ENCODE measurements at regions not wholly inside any gene's neighbourhood (a gene's known extent, or its start where the extent isn't known, plus 50 kb on each side); places are given as distances from the start of the nearest gene placed in this dataset.

DNA sequence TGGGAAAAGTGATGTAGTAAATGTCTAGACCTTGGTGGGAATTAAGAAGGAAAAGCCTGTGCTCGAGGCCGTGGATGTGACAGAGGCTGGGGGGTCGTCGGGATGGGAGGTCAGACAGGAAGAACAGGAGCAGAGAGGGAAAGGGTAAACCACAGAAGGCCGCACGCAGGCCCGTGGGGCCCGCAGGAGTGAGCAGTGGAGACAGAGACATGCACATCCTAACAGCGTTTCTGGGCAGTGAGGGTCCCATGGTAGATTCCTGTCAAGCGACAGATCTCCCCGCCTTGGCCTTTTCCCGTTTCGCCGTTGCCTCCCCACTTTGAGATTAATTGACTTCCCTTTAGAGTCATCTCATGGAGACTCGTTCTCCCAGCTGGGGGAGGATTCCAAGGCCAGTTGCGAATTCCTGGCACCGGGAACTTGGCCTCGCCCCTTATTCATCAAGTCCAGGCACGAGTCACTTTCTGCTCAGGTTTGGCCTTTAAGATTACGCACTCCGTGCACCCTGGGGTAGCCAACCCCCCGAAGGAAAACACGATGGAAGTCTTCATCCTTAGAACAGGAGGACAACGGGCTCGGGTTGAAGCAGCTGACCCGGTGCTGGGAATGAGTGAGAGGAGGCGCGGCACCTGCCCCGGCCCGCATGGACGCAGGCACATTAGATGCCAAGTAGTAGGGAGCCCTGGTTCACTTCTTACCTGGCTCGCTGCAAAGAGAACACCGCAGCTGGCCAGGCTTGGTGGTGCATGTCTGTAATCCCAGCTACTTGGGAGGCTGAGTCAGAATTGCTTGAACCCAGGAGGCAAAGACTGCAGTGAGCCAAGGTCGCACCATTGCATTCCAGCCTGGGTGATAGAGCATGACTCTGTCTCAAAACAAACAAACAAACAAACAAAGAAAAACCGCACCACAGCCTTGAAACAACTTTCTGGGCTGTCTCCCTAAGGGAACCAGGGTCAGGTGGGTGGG is 315.2 kb upstream of the SHH start:
- no peak for DNase-seq (ENCODE audit: low read depth in 2 of 2)

GRCh38 chr7:156125841-156126730 is 313.8 kb upstream of the SHH start:
- DNase-seq (ENCODE audit: low read depth in 2 of 2) = no peak

DNA sequence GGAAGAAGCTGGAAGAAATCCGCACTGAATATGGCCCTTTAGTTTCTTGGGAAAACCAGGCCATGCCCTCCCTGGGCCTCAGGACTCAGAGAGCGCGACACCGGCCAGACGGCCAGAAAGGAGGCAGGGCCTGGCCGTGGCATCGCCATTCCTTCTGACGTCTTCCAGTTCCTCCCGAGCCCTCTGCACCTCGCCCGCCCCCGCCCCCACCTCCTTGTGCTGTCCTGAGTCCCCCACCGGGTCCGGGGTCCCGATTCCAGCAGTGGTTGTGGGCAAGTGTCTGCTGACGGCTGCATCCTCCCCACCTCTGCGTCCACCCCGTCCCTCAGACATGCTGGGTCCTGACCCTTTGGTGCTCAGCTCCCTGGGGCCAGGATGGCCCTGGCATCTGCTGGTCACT is 312.1 kb upstream of the SHH start:
- no peak for DNase-seq (ENCODE audit: low read depth in 2 of 2)

GRCh38 chr7:156123362-156123761 is 311.1 kb upstream of the SHH start:
- DNase-seq (ENCODE audit: low read depth in 2 of 2) = no peak

DNA sequence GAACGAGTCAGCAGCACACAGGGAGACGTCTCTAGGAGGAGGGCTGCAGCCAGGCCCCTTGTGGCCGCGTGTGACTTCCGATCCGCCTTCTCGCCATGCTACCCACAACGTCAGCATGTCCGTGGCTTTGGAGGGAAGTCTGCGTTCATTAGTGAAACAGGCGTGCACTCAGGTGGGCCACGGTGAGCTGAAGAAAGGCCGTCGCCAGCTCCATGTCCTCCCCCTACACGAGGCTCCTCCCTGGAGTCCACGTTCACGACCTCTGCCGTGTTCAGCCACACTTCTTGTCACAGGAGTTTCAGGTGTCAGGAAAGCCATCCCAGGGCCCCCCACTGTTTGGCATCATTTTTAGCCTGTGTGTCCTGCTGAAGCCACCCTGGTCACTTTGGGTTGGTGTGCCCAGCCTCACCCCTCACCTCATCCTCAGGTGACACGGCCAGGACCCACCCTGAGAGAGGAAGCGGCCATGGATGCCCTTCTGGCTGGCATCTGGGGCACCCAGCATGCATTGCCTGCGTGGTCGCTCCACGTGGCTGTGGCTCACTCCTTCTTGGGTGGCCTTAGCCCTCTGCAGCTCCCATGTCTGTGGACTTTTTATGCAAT is 310.6 kb upstream of the SHH start:
- no peak for DNase-seq (ENCODE audit: low read depth in 2 of 2)

GRCh38 chr7:156121956-156122355 is 309.7 kb upstream of the SHH start:
- no peak for DNase-seq (ENCODE audit: low read depth in 2 of 2)

- DNase-seq (ENCODE audit: low read depth in 2 of 2) = no peak
These were observed 309.2 kb upstream of the SHH start for GRCh38 chr7:156121434-156121833.

GRCh38 chr7:156120552-156120951 is 308.3 kb upstream of the SHH start:
- no peak for DNase-seq (ENCODE audit: low read depth in 2 of 2)

DNA sequence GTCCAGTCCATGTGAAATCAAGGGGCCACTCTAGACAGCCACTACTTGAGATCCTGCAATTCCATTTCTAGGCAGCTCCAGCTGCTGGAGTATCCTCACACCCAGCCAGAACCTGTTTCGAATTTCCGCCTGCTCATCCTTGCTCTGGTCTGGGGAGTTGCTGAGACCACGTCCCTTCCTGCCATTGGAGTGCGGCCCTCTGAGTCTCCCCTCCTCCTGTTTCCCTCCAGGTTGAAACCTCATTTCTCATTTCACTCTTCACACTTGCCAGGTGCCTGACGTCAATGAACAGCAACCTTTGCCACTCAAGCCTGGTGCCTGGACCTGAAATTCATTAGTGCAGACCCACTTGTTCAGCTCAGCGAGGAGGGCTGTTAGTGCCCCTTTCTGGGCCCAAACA is 307.5 kb upstream of the SHH start:
- DNase-seq (ENCODE audit: low read depth in 2 of 2) = no peak

GRCh38 chr7:156118248-156118645 is 306.0 kb upstream of the SHH start:
- no peak for DNase-seq (ENCODE audit: low read depth in 2 of 2)

GRCh38 chr7:156117542-156118247 is 305.4 kb upstream of the SHH start:
- no peak for DNase-seq (ENCODE audit: low read depth in 2 of 2)

DNA sequence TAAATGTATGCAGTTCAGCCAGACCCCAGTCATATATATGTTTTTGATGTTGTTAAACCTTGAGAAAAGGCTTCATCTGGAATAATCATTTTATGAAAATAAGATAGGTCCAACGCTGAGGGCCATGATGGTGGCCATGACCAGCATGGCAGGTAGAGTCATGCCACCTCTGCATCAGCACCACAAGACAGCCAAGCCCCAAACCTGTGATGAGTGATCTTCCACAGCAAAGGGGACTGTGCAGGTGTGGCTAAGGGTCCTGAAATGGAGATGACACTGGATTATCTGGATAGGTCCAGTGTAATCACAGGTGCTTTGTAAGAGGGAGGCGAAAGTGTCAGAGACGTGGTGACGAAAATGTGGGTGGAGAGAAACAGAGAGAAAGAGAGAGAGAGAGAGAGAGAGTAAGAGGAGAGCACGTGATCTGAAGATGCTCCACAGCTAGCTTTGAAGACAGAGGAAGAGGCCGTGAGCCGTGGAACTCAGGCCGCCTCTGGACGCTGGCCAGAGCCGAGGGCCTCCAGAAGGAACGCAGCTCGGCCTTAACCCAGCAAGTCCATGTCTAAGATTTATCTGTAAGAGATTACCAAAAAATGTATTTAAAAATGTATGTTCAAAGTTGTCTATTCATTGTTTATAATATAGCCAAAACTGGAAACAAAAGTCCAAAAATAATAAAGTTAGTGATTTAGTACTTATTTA is 304.4 kb upstream of the SHH start:
- DNase-seq (ENCODE audit: low read depth in 2 of 2) = no peak

GRCh38 chr7:156115582-156115981 is 303.3 kb upstream of the SHH start:
- DNase-seq (ENCODE audit: low read depth in 2 of 2) = no peak

GRCh38 chr7:156113731-156114130 is 301.5 kb upstream of the SHH start:
- DNase-seq (ENCODE audit: low read depth in 2 of 2) = no peak

- no peak for DNase-seq (ENCODE audit: low read depth in 2 of 2)
These were observed 297.7 kb upstream of the SHH start for GRCh38 chr7:156109988-156110387.

GRCh38 chr7:156109076-156109475 is 296.8 kb upstream of the SHH start:
- DNase-seq (ENCODE audit: low read depth in 2 of 2) = no peak

DNA sequence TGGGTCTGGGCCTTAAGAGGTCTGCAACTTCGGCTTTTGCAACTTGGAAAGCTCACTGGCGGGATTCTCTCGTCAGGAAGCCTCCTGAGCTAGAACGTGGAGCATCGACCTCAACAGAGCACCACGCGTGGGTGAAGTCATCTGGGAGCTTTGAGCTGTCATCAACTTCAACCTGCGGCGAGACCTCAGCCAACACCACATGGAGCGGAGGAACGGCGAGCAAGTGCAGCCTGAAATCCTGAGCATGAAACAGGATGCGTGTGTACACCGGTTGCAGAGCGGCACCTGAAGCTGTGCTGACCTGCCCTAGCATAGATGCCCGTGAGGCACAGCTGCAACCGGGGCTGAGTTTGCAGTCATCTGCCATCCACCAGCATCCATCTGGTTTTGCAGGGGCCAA is 295.7 kb upstream of the SHH start:
- DNase-seq (ENCODE audit: low read depth in 2 of 2) = no peak

DNA sequence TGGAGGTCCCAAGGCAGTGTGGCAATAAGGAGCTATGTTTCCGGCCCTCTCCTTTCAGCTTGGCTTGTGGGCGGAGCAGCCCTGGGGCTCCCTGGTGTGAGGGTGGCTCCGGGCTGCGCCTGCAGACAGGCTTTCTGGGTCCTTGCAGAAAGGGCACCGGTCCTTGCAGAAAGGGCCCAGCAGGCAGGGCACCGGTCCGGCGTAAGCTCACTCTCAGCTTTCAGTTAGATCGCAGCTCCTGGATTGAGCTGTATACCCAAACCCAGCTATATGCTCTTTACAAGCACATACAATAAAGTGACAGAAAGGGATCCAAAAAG is 293.8 kb upstream of the SHH start:
- no peak for DNase-seq (ENCODE audit: low read depth in 2 of 2)

DNA sequence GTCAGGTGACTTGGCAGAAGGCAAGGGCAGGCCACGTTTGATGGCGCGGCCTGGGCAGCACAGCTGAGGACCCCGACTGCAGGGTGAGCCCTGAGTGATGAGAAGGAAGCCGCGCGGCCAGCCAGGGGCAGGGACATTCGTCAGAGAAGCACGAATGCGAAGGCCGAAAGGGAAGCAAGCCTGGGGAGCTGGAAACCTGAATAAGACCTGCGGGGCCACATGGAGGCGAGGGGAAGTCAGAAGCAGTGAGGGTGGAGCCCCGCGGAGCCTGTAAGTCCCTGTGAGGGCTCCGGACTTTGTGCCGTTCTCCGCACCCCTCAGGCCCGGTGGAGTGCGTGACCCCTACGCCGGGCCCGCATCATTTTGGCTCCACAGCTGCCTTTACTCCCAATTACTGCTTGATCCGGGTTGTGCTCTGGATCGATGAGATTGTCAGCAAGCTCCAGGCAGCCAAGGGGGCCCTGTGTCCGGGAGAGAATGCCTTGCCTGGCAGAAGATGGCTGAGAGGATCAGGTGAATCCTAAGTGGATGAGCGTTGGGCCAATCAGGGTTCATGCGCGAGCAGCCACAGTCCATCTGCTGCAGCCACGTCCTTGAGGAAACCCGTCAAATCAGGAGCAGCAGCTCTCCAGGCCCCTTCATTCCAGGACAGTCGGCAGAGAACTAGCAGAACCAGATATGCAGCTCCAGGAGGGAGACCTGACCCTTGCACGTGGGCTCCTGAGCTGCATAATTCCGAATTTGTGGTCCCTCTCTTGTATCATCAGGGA is 293.3 kb upstream of the SHH start:
- no peak for DNase-seq (ENCODE audit: low read depth in 2 of 2)
